ENCODE measurements at regions not wholly inside any gene's neighbourhood (a gene's known extent, or its start where the extent isn't known, plus 50 kb on each side); places are given as distances from the start of the nearest gene placed in this dataset.

DNA sequence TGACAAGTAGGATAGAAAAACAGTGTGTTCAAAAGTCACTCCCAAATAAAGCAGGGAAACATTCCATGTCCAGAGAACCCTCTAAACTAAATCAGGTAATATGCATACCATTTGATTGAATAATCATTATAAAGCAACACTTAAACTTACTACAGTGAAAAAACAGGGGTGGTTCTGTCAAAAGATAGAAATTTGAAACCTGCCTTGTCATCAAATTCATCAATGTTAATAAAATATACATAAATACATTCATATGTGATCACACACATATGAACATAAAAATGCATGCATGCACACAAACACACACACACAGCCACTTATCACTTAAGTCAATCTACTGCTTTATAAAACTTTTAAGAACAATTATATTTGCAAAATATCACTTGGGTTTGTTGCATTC is 485.8 kb upstream of the TECRL start:
- no peak overlapping the region for H3K4me3 ChIP-seq
- H3K27ac ChIP-seq (ENCODE audit: low read depth in 1 of 2, low read length in 1 of 2), result no peak overlapping the region
- H3K36me3 ChIP-seq (ENCODE audit: control insufficient read depth in 4 of 4, insufficient read depth in 4 of 4, low read length in 4 of 4), result no peaks in the 10 kb centered on the region
- DNase-seq, result no peak
- ATAC-seq (ENCODE audit: insufficient read depth, low FRiP score), result no peak
- H3K9me3 ChIP-seq (ENCODE audit: control insufficient read depth in 4 of 4, insufficient read depth in 3 of 4, low read length in 3 of 4), result peaks cover 0 to 1% (median 0%) of the 10 kb centered on the region in 4 donors
- H3K27me3 ChIP-seq (ENCODE audit: control insufficient read depth in 3 of 3, insufficient read depth in 3 of 3, low read length in 2 of 3), result no peaks in the 10 kb centered on the region
- TF ChIP-seq, protein P1, sequence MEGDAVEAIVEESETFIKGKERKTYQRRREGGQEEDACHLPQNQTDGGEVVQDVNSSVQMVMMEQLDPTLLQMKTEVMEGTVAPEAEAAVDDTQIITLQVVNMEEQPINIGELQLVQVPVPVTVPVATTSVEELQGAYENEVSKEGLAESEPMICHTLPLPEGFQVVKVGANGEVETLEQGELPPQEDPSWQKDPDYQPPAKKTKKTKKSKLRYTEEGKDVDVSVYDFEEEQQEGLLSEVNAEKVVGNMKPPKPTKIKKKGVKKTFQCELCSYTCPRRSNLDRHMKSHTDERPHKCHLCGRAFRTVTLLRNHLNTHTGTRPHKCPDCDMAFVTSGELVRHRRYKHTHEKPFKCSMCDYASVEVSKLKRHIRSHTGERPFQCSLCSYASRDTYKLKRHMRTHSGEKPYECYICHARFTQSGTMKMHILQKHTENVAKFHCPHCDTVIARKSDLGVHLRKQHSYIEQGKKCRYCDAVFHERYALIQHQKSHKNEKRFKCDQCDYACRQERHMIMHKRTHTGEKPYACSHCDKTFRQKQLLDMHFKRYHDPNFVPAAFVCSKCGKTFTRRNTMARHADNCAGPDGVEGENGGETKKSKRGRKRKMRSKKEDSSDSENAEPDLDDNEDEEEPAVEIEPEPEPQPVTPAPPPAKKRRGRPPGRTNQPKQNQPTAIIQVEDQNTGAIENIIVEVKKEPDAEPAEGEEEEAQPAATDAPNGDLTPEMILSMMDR (IDR thresholded peaks at IDR 0.05; ENCODE audit: control extremely low read depth, extremely low read depth), result no peak
- H3K9ac ChIP-seq (ENCODE audit: insufficient read depth in 1 of 2, low read length in 2 of 2), result no peak overlapping the region
- peaks cover 0 to 5% (median 0%) of the 10 kb centered on the region in 5 donors for H3K4me1 ChIP-seq (ENCODE audit: control insufficient read depth in 5 of 5, insufficient read depth in 5 of 5, low read length in 5 of 5)

- Histone ChIP-seq H3K9me3 (ENCODE audit: control insufficient read depth in 4 of 4, insufficient read depth in 3 of 4, low read length in 3 of 4) (peaks cover 0 to 6% (median 0%) of the 10 kb centered on the region in 4 donors), H3K27ac (ENCODE audit: low read depth in 1 of 2, low read length in 1 of 2) (no peak overlapping the region), H3K4me3 (no peak overlapping the region), H3K36me3 (ENCODE audit: control insufficient read depth in 4 of 4, insufficient read depth in 4 of 4, low read length in 4 of 4) (no peaks in the 10 kb centered on the region), H3K9ac (ENCODE audit: insufficient read depth in 1 of 2, low read length in 2 of 2) (no peak overlapping the region), H3K27me3 (ENCODE audit: control insufficient read depth in 3 of 3, insufficient read depth in 3 of 3, low read length in 2 of 3) (no peaks in the 10 kb centered on the region), H3K4me1 (ENCODE audit: control insufficient read depth in 5 of 5, insufficient read depth in 5 of 5, low read length in 5 of 5) (peaks cover 0 to 5% (median 0%) of the 10 kb centered on the region in 5 donors)
- no peak for DNase-seq
- no peak for ATAC-seq (ENCODE audit: insufficient read depth, low FRiP score)
- WGBS, 2 donors, result 47 to 62% methylated on average over 5 of the region's 5 CpGs
- TF ChIP-seq, protein P1 (IDR thresholded peaks at IDR 0.05; ENCODE audit: control extremely low read depth, extremely low read depth), result no peak
These were observed 484.0 kb upstream of the TECRL start for GRCh38 chr4:64893205-64893604.

- no peak overlapping the region for H3K4me3 ChIP-seq
- H3K9me3 ChIP-seq (ENCODE audit: control insufficient read depth in 4 of 4, insufficient read depth in 3 of 4, low read length in 3 of 4), result peaks cover 0 to 7% (median 1%) of the 10 kb centered on the region in 4 donors
- no peaks in the 10 kb centered on the region for H3K27me3 ChIP-seq (ENCODE audit: control insufficient read depth in 3 of 3, insufficient read depth in 3 of 3, low read length in 2 of 3)
- no peak for ATAC-seq (ENCODE audit: insufficient read depth, low FRiP score)
- no peaks in the 10 kb centered on the region for H3K36me3 ChIP-seq (ENCODE audit: control insufficient read depth in 4 of 4, insufficient read depth in 4 of 4, low read length in 4 of 4)
- H3K9ac ChIP-seq (ENCODE audit: insufficient read depth in 1 of 2, low read length in 2 of 2), result no peak overlapping the region
- DNase-seq, result no peak
- H3K4me1 ChIP-seq (ENCODE audit: control insufficient read depth in 5 of 5, insufficient read depth in 5 of 5, low read length in 5 of 5), result no peaks in the 10 kb centered on the region
- TF ChIP-seq, protein P1 (IDR thresholded peaks at IDR 0.05; ENCODE audit: control extremely low read depth, extremely low read depth), result no peak
- no peak overlapping the region for H3K27ac ChIP-seq (ENCODE audit: low read depth in 1 of 2, low read length in 1 of 2)
- WGBS, 2 donors, result 69 to 76% methylated on average over 5 of the region's 5 CpGs
These were observed 480.8 kb upstream of the TECRL start for GRCh38 chr4:64889906-64890610.
